Activated naive CD4-positive, alpha-beta T cell treated with anti-CD3 and anti-CD28 coated beads for 36 hours (primary cell): ENCODE measurements at regions not wholly inside any gene's neighbourhood (a gene's known extent, or its start where the extent isn't known, plus 50 kb on each side); places are given as distances from the start of the nearest gene placed in this dataset.

Experiments
- CTCF ChIA-PET: fragments of 350-600 bp; sonication (Branson Sonifier 250); formaldehyde crosslinking; loops from one replicate; lab custom pipeline; 2021; ENCODE audit warnings: antibody characterized with exemption; lab: Charles Lee
- DNase-seq: peaks from one replicate; pipeline ENCODE4 v3.0.0-alpha.2; 2020
- H3K27ac Mint-ChIP-seq: one replicate; pipeline ENCODE4 v1.8.0; 2021; ENCODE audit warnings: mild to moderate bottlenecking, mixed read lengths
- H3K27me3 Mint-ChIP-seq: one replicate; pipeline ENCODE4 v1.8.0; 2021; ENCODE audit warnings: low read depth, mixed read lengths
- H3K36me3 Mint-ChIP-seq: one replicate; pipeline ENCODE4 v1.8.0; 2021; ENCODE audit warnings: low read depth, mixed read lengths
- H3K4me1 Mint-ChIP-seq: one replicate; pipeline ENCODE4 v1.8.0; 2021; ENCODE audit warnings: low read depth, mixed read lengths
- H3K4me3 Mint-ChIP-seq: one replicate; pipeline ENCODE4 v1.8.0; 2021; ENCODE audit warnings: mild to moderate bottlenecking, moderate library complexity, mixed read lengths
- H3K9me3 Mint-ChIP-seq: one replicate; pipeline ENCODE4 v1.8.0; 2021; ENCODE audit warnings: mixed read lengths
- intact Hi-C: fragments of 100-400 bp; cut with micrococcal nuclease; formaldehyde crosslinking; loops from one replicate; pipeline ENCODE4 v1.15.1; 2023

- intact Hi-C loops: no loop called here
- no peak overlapping the region for H3K4me3 Mint-ChIP-seq
- DNase-seq: no peak
- no peaks in the 10 kb centered on the region for H3K9me3 Mint-ChIP-seq
- peaks cover 72% of the 10 kb centered on the region for H3K27me3 Mint-ChIP-seq
- no peaks in the 10 kb centered on the region for H3K36me3 Mint-ChIP-seq
- H3K27ac Mint-ChIP-seq: no peak overlapping the region
- peaks cover 9% of the 10 kb centered on the region for H3K4me1 Mint-ChIP-seq
- CTCF ChIA-PET: no interaction called here
These were observed 160.0 kb downstream of the TBXT start for GRCh38 chr6:166007349-166008263.

- CTCF ChIA-PET: no interaction called here
- intact Hi-C loops: no loop called here
These were observed 160.8 kb downstream of the TBXT start for GRCh38 chr6:166006900-166007301.

GRCh38 chr6:166005944-166006899 lies 161.4 kb downstream of the TBXT start:
- H3K36me3 Mint-ChIP-seq: no peaks in the 10 kb centered on the region
- peaks cover 62% of the 10 kb centered on the region for H3K27me3 Mint-ChIP-seq
- no peaks in the 10 kb centered on the region for H3K9me3 Mint-ChIP-seq

More at GRCh38 chr6:166006900-166007301, 160.8 kb downstream of the TBXT start:
- Mint-ChIP-seq H3K36me3 (no peaks in the 10 kb centered on the region), H3K9me3 (no peaks in the 10 kb centered on the region), H3K4me1 (peaks cover 9% of the 10 kb centered on the region), H3K4me3 (no peak overlapping the region), H3K27me3 (peaks cover 66% of the 10 kb centered on the region), H3K27ac (no peak overlapping the region)
- no peak for DNase-seq

GRCh38 chr6:166005401-166005943 lies 162.2 kb downstream of the TBXT start:
- intact Hi-C loops: no loop called here
- Mint-ChIP-seq H3K27ac (no peak overlapping the region), H3K4me3 (no peak overlapping the region), H3K27me3 (peaks cover 56% of the 10 kb centered on the region), H3K9me3 (no peaks in the 10 kb centered on the region), H3K36me3 (no peaks in the 10 kb centered on the region), H3K4me1 (peaks cover 9% of the 10 kb centered on the region)
- DNase-seq: no peak
- CTCF ChIA-PET: interaction anchor here (1.0 kb wide), 1 partner anchor 92 kb away, joined by 3 read pairs; no protein-coding TSS in a partner anchor

More at GRCh38 chr6:166005944-166006899, 161.4 kb downstream of the TBXT start:
- DNase-seq: no peak
- no peak overlapping the region for H3K27ac Mint-ChIP-seq
- peaks cover 9% of the 10 kb centered on the region for H3K4me1 Mint-ChIP-seq
- intact Hi-C loops: no loop called here
- H3K4me3 Mint-ChIP-seq: no peak overlapping the region
- CTCF ChIA-PET: interaction anchor here (1.0 kb wide), 1 partner anchor 92 kb away, joined by 3 read pairs; no protein-coding TSS in a partner anchor

GRCh38 chr6:166004876-166005275 lies 162.8 kb downstream of the TBXT start:
- H3K9me3 Mint-ChIP-seq: no peaks in the 10 kb centered on the region
- DNase-seq: no peak
- H3K27ac Mint-ChIP-seq: no peak overlapping the region
- CTCF ChIA-PET: no interaction called here
- intact Hi-C loops: no loop called here
- peaks cover 9% of the 10 kb centered on the region for H3K4me1 Mint-ChIP-seq
- no peak overlapping the region for H3K4me3 Mint-ChIP-seq
- peaks cover 50% of the 10 kb centered on the region for H3K27me3 Mint-ChIP-seq
- no peaks in the 10 kb centered on the region for H3K36me3 Mint-ChIP-seq

GRCh38 chr6:166004471-166004870 lies 163.2 kb downstream of the TBXT start:
- Mint-ChIP-seq H3K4me3 (no peak overlapping the region), H3K27me3 (peaks cover 46% of the 10 kb centered on the region), H3K4me1 (peaks cover 9% of the 10 kb centered on the region), H3K9me3 (no peaks in the 10 kb centered on the region), H3K36me3 (no peaks in the 10 kb centered on the region), H3K27ac (no peak overlapping the region)
- intact Hi-C loops: no loop called here
- no peak for DNase-seq
- CTCF ChIA-PET: no interaction called here

- Mint-ChIP-seq H3K27ac (no peak overlapping the region), H3K27me3 (peaks cover 45% of the 10 kb centered on the region), H3K4me3 (no peak overlapping the region), H3K36me3 (no peaks in the 10 kb centered on the region), H3K9me3 (no peaks in the 10 kb centered on the region), H3K4me1 (peaks cover 6% of the 10 kb centered on the region)
- CTCF ChIA-PET: no interaction called here
- no peak for DNase-seq
- intact Hi-C loops: no loop called here
These were observed 164.1 kb downstream of the TBXT start for GRCh38 chr6:166003569-166003968.

- H3K4me3 Mint-ChIP-seq: no peak overlapping the region
- H3K4me1 Mint-ChIP-seq: peaks cover under 1% of the 10 kb centered on the region
- CTCF ChIA-PET: no interaction called here
- H3K36me3 Mint-ChIP-seq: no peaks in the 10 kb centered on the region
- H3K9me3 Mint-ChIP-seq: no peaks in the 10 kb centered on the region
- no peak for DNase-seq
- intact Hi-C loops: no loop called here
- peaks cover 28% of the 10 kb centered on the region for H3K27me3 Mint-ChIP-seq
- H3K27ac Mint-ChIP-seq: no peak overlapping the region
These were observed 166.3 kb downstream of the TBXT start for GRCh38 chr6:166001359-166001758.

GRCh38 chr6:165999279-165999678 lies 168.4 kb downstream of the TBXT start:
- DNase-seq: no peak
- Mint-ChIP-seq H3K36me3 (no peaks in the 10 kb centered on the region), H3K27ac (no peak overlapping the region), H3K9me3 (no peaks in the 10 kb centered on the region), H3K4me3 (no peak overlapping the region), H3K4me1 (no peaks in the 10 kb centered on the region), H3K27me3 (peaks cover 16% of the 10 kb centered on the region)
- intact Hi-C loops: no loop called here
- CTCF ChIA-PET: no interaction called here

GRCh38 chr6:165998072-165998471 lies 169.6 kb downstream of the TBXT start:
- CTCF ChIA-PET: no interaction called here
- no peak overlapping the region for H3K4me3 Mint-ChIP-seq
- peaks cover 8% of the 10 kb centered on the region for H3K27me3 Mint-ChIP-seq
- H3K27ac Mint-ChIP-seq: no peak overlapping the region
- intact Hi-C loops: no loop called here
- H3K9me3 Mint-ChIP-seq: no peaks in the 10 kb centered on the region
- no peaks in the 10 kb centered on the region for H3K36me3 Mint-ChIP-seq
- no peaks in the 10 kb centered on the region for H3K4me1 Mint-ChIP-seq
- DNase-seq: no peak

- Mint-ChIP-seq H3K27me3 (peaks cover 36% of the 10 kb centered on the region), H3K4me1 (peaks cover 11% of the 10 kb centered on the region), H3K4me3 (no peak overlapping the region), H3K9me3 (no peaks in the 10 kb centered on the region), H3K27ac (no peak overlapping the region), H3K36me3 (no peaks in the 10 kb centered on the region)
- CTCF ChIA-PET: no interaction called here
- DNase-seq: no peak
- intact Hi-C loops: no loop called here
These were observed 176.3 kb downstream of the TBXT start for GRCh38 chr6:165991341-165991740.

GRCh38 chr6:165990216-165990615 lies 177.4 kb downstream of the TBXT start:
- no peak for DNase-seq
- peaks cover 45% of the 10 kb centered on the region for H3K27me3 Mint-ChIP-seq
- no peak overlapping the region for H3K27ac Mint-ChIP-seq
- CTCF ChIA-PET: no interaction called here
- no peaks in the 10 kb centered on the region for H3K36me3 Mint-ChIP-seq
- H3K4me3 Mint-ChIP-seq: no peak overlapping the region
- H3K4me1 Mint-ChIP-seq: peaks cover 11% of the 10 kb centered on the region
- intact Hi-C loops: no loop called here
- no peaks in the 10 kb centered on the region for H3K9me3 Mint-ChIP-seq
